CD4-positive, alpha-beta T cell treated with Interferon gamma for 1 hour (primary cell): ENCODE measurements at regions not wholly inside any gene's neighbourhood (a gene's known extent, or its start where the extent isn't known, plus 50 kb on each side); places are given as distances from the start of the nearest gene placed in this dataset.

Experiments
- DNase-seq: peaks from one replicate; pipeline ENCODE4 v3.0.0-alpha.2; 2020

DNA sequence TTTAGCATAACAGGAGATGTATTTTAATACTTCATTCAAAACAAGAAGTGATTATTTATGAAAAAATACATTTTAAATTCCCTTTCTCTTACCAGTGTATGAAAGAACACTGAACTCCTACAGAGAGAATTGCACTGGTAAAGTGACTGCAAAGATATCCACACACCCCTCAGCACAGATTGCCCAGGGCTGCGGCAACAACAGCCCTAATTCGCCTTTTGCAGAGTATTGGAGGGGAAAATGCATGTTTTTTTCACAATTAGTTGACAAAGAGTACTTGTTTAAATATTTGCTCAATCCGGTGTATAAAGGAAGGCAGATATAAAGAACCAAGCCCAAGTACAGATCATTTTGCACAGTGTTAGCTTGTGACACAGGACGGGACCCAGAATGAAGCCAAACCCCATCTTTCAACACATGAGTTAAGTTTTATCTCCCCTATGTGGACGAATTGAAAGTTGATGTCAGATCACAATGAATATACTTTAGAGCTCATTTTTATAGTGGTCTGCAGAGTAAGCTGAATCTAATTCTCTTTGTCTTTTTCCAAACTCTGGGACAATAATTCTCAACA, 551.4 kb upstream of the IGFBP7 start:
- no peak for DNase-seq

DNA sequence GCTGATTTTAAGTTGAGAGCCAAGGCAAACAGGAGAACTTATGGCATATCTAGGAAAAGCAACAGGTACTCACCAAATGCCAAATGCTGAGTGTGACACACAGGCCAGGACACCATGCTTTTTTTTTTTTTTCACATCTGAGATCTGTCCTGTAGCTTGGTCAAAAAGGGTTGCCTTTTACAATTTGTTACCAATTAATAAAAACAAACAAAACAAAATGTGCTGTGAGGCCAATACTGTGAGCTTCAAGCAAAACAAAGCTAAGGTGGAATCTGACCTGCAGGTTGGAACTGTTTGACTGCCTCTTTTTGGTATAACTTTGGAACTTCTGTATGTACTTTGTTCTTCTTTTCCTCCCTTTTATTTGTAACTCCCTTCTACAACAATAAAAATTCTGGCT, 548.5 kb upstream of the IGFBP7 start:
- DNase-seq: no peak

- DNase-seq: no peak
Measured at GRCh38 chr4:57658188-57658587, 548.0 kb upstream of the IGFBP7 start.

DNA sequence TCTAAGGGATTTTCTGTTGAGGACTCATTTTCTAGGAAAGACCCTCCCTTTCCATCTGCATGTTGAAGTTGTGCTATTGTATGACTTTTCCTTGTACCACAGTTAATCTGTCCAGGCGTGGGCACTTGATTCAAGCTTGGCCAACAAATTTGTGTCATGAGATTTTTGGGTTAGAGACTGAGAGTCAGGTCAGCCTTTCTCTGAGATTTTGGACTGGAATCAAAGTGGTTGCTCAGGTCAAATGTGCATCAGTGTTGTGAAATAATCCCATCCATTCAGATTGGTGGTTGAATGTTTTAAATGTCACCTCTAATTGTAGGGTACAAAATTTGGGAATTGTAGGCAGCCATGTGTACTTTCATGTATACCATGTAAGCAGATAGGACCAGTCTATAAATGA, 545.2 kb upstream of the IGFBP7 start:
- DNase-seq: no peak

DNA sequence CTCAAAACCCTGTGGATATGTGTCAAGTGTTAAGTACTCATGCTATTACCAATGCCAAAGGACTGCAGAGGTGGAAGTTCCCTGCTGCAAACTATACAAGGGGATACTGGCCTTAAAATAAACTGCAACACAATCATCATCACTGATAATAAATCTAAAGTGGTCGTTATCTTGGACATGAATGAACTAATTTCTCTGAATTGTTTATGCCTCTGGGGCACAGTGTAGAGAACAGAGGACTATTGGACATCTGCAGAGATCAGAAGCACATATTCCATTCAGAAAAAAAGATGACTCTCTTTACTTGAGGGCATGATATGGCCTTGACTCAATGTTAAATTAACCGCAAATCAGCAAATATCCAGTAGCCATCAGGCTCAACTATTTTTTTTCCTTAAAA, 542.6 kb upstream of the IGFBP7 start:
- no peak for DNase-seq

DNA sequence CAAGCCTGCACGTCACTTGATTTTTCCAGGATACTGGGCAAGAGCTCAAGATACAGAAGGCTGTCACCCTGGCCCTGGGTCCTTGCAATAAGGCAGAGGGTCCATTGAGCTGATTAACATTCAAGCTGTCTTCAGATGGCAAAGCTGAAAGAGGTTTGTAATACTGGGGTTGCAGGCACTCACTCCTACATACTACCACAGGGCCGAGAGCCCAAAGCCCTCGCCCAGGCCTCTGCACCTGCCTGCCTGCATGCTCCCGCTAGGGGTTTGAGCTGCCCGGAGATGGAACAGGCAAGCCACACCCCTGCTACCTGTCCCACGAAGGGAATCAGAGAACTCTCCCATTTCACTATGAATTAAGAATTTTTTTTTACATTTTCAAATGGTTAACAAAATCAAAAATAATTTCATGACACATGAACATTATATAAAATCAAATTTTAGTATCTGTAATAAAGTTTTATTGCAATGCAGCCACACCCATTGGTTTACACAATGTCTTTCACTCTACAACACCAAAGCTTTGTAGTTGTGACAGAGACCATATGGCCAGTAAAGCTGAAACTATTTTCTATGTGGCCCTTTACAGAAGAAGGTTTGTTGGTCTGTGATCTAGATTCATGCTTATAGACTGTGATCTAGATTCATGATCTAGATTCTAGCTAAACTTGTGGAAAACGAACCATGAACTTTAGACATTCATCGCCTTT, 530.4 kb upstream of the IGFBP7 start:
- no peak for DNase-seq

GRCh38 chr4:57639561-57640382, 529.6 kb upstream of the IGFBP7 start:
- DNase-seq: no peak

DNA sequence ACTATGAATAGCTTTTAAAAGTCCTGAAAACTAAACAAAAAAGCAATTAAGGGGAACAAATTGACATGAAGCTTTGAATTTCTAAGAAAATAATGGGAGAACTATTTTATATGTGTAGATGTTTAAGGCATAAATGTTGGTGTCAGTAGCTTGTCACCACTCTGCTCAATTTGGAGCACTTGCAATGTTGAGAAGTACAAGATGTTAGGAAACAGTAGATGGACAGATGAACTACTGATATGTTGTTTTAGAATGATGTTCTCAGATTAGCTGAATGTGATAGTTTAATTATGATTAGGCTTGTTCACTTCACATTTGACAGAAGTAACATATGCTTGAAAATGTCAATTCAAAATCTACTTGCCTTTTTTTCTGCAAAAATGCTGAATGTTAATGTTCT, 525.7 kb upstream of the IGFBP7 start:
- DNase-seq: no peak

DNA sequence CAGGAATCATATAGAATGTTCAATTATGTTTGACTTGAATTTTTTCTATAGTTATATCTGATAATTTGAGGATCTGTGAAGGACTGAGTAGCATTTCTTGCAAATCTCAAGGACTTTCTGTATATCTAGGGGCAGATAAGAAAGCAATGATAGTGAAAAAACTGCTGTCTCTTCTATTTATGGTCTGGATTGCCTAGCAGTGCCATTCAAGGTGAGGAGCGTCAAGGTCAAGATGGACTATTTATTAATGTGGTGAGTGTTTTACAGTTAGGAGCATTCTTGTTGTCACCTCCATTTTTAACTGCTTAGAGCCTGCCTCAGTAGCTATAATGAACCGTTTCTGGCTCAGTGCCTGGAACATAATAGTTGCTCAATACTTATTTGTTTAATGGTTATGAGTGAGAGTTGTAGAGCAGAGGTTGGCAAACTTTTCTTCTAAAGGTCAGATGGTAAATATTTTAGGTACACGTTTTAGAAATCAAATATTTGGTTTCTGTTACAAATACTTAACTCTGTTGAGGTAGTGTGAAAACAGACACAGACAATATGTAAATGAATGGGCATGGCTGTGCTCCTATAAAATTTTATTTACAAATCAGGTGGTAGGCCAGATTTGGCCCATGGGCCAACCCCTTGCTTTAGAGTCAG, 523.2 kb upstream of the IGFBP7 start:
- DNase-seq: no peak

GRCh38 chr4:57632564-57632963, 522.4 kb upstream of the IGFBP7 start:
- DNase-seq: no peak

- DNase-seq: no peak
Measured at GRCh38 chr4:57631147-57631546, 521.0 kb upstream of the IGFBP7 start.

GRCh38 chr4:57628004-57628403, 517.8 kb upstream of the IGFBP7 start:
- no peak for DNase-seq

- DNase-seq: no peak
Measured at GRCh38 chr4:57614257-57614932, 504.2 kb upstream of the IGFBP7 start.

GRCh38 chr4:57612279-57612678, 502.1 kb upstream of the IGFBP7 start:
- DNase-seq: no peak

DNA sequence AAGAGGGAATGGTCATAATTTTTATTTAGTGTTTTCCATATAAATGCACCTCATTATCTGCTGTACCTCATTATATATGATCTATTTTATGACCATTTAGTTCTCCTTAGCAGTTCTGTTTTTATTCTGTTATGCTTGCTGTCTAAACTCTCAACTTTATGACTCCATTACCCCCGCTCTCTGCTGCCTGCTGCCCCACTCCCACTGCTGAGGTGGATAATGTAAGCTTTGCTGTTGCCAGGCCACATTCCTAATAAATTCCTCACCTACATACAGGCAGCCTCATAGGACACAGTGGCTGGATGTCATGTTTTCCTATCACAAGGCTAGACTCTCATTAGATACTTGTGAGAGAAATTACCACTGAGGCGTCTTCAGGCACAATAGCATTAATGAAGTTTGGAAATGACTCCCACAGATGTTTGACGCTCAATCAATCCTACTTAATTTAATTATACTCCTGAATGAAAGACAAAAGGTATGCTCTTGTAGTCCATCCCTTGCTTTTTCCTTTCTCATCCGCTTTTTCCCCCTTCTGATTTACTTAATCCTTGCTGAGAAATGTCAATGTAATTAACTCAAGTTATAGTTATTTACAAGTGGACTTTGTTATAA, 497.5 kb upstream of the IGFBP7 start:
- no peak for DNase-seq

DNA sequence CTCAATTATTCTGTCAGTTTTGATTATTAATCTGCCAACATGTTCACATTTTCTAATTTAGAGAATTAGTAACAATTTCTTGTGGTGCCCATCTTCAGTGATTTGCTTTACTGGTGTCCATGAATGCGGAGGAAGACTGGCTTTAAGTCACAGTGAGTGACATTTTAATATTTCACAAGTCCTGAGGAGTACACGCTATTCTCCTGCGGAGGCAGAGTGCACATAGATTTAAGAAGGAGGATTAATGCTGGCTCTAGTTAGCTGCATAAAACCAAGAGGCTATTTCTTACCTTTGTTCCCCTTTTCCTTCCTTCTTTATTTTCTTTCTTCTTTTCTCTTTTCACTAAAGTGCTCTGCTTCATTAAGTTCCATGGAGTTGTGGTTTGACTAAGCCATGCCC, 495.2 kb upstream of the IGFBP7 start:
- no peak for DNase-seq

DNA sequence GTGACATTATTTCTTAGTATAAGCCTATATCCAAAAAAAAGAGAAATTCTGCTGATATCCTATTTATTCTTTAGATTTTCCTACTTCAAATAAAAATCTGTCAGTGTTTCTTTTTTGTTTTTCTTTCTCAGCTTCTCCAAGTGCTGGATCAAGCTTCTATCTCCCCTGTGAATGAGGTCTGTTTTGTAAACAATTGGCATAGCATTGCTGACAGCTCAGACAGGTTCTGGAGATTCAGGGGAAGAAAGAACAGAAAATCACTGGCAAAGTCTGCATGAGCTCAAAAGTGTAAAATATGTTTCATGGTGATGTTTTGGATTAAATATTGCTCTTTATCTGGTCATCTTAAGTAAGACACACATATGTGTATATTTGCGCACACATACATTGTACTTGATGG, 492.0 kb upstream of the IGFBP7 start:
- DNase-seq: no peak

- DNase-seq: no peak
Measured at GRCh38 chr4:57591073-57591472, 480.9 kb upstream of the IGFBP7 start.

DNA sequence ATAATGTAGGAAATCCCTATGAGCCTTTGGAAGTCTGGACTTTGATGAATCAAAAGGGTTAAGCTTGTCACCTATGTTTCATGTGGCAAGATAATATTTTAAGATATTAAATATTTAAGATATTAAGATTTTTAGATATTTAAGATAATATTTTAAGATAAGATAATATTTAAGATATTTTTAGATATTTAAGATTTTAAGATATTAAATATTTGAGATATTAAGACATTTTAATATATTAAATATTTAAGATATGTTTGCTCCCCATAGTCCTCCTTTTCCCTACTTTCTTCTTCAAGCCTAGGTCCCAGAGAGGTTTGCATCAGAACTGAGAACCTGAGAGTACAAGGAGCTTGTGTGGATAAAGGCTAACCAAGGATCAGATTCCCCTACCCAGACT, 478.4 kb upstream of the IGFBP7 start:
- no peak for DNase-seq

GRCh38 chr4:57580710-57581599, 470.8 kb upstream of the IGFBP7 start:
- DNase-seq: no peak

- no peak for DNase-seq
Measured at GRCh38 chr4:57575426-57575825, 465.2 kb upstream of the IGFBP7 start.
